ENCODE measurements at regions not wholly inside any gene's neighbourhood (a gene's known extent, or its start where the extent isn't known, plus 50 kb on each side); places are given as distances from the start of the nearest gene placed in this dataset.
A peak's percentile ranks its signal among the peaks of the same experiment; 100 is the strongest.

- H3K9ac ChIP-seq (ENCODE audit: low read length in 2 of 2), result no peak overlapping the region
- no peaks in the 10 kb centered on the region for H3K27me3 ChIP-seq (ENCODE audit: control insufficient read depth in 1 of 2, insufficient read depth in 2 of 2, low read length in 2 of 2)
- H3K36me3 ChIP-seq (ENCODE audit: control insufficient read depth in 2 of 2, insufficient read depth in 2 of 2, low read length in 2 of 2), result no peaks in the 10 kb centered on the region
- no peaks in the 10 kb centered on the region for H3K9me3 ChIP-seq (ENCODE audit: control insufficient read depth in 2 of 2, low read length in 2 of 2)
- H3K27ac ChIP-seq (ENCODE audit: low read length), result no peak overlapping the region
- H3K4me3 ChIP-seq (ENCODE audit: low read length in 2 of 2), result no peak overlapping the region
- peaks cover 17% of the 10 kb centered on the region for H3K4me1 ChIP-seq (ENCODE audit: control insufficient read depth, insufficient read depth, low read length)
Observed at GRCh38 chr1:117689997-117690625, 84.3 kb downstream of the TENT5C start.

GRCh38 chr1:117691942-117692341, 86.1 kb downstream of the TENT5C start:
- H3K4me1 ChIP-seq (ENCODE audit: control insufficient read depth, insufficient read depth, low read length), result peaks cover 13% of the 10 kb centered on the region
- no peaks in the 10 kb centered on the region for H3K27me3 ChIP-seq (ENCODE audit: control insufficient read depth in 1 of 2, insufficient read depth in 2 of 2, low read length in 2 of 2)
- H3K4me3 ChIP-seq (ENCODE audit: low read length in 2 of 2), result no peak overlapping the region
- no peak overlapping the region for H3K9ac ChIP-seq (ENCODE audit: low read length in 2 of 2)
- no peaks in the 10 kb centered on the region for H3K36me3 ChIP-seq (ENCODE audit: control insufficient read depth in 2 of 2, insufficient read depth in 2 of 2, low read length in 2 of 2)
- no peak overlapping the region for H3K27ac ChIP-seq (ENCODE audit: low read length)
- no peaks in the 10 kb centered on the region for H3K9me3 ChIP-seq (ENCODE audit: control insufficient read depth in 2 of 2, low read length in 2 of 2)

GRCh38 chr1:117694543-117694942, 88.7 kb downstream of the TENT5C start:
- no peaks in the 10 kb centered on the region for H3K36me3 ChIP-seq (ENCODE audit: control insufficient read depth in 2 of 2, insufficient read depth in 2 of 2, low read length in 2 of 2)
- H3K27me3 ChIP-seq (ENCODE audit: control insufficient read depth in 1 of 2, insufficient read depth in 2 of 2, low read length in 2 of 2), result no peaks in the 10 kb centered on the region
- H3K4me1 ChIP-seq (ENCODE audit: control insufficient read depth, insufficient read depth, low read length), result peaks cover 14% of the 10 kb centered on the region
- H3K4me3 ChIP-seq (ENCODE audit: low read length in 2 of 2), result no peak overlapping the region
- H3K9me3 ChIP-seq (ENCODE audit: control insufficient read depth in 2 of 2, low read length in 2 of 2), result no peaks in the 10 kb centered on the region
- H3K9ac ChIP-seq (ENCODE audit: low read length in 2 of 2), result no peak overlapping the region
- H3K27ac ChIP-seq (ENCODE audit: low read length), result no peak overlapping the region

- no peaks in the 10 kb centered on the region for H3K36me3 ChIP-seq (ENCODE audit: control insufficient read depth in 2 of 2, insufficient read depth in 2 of 2, low read length in 2 of 2)
- peak overlapping the region; percentile 91 for H3K27ac ChIP-seq (ENCODE audit: low read length)
- H3K4me3 ChIP-seq (ENCODE audit: low read length in 2 of 2), result peak overlapping the region; percentile 38 to 64
- H3K9ac ChIP-seq (ENCODE audit: low read length in 2 of 2), result peak overlapping the region; percentile 61 to 66
- H3K4me1 ChIP-seq (ENCODE audit: control insufficient read depth, insufficient read depth, low read length), result peaks cover 14% of the 10 kb centered on the region
- no peaks in the 10 kb centered on the region for H3K27me3 ChIP-seq (ENCODE audit: control insufficient read depth in 1 of 2, insufficient read depth in 2 of 2, low read length in 2 of 2)
- no peaks in the 10 kb centered on the region for H3K9me3 ChIP-seq (ENCODE audit: control insufficient read depth in 2 of 2, low read length in 2 of 2)
Observed at GRCh38 chr1:117695796-117696490, 90.1 kb downstream of the TENT5C start.

- H3K4me1 ChIP-seq (ENCODE audit: control insufficient read depth, insufficient read depth, low read length), result peaks cover 14% of the 10 kb centered on the region
- H3K9ac ChIP-seq (ENCODE audit: low read length in 2 of 2), result peak overlapping the region in 1 of 2 donors; percentile 66
- H3K9me3 ChIP-seq (ENCODE audit: control insufficient read depth in 2 of 2, low read length in 2 of 2), result no peaks in the 10 kb centered on the region
- no peaks in the 10 kb centered on the region for H3K27me3 ChIP-seq (ENCODE audit: control insufficient read depth in 1 of 2, insufficient read depth in 2 of 2, low read length in 2 of 2)
- peak overlapping the region; percentile 91 for H3K27ac ChIP-seq (ENCODE audit: low read length)
- peak overlapping the region in 1 of 2 donors; percentile 64 for H3K4me3 ChIP-seq (ENCODE audit: low read length in 2 of 2)
- H3K36me3 ChIP-seq (ENCODE audit: control insufficient read depth in 2 of 2, insufficient read depth in 2 of 2, low read length in 2 of 2), result no peaks in the 10 kb centered on the region
Observed at GRCh38 chr1:117696561-117696960, 90.7 kb downstream of the TENT5C start.

- Histone ChIP-seq H3K36me3 (ENCODE audit: control insufficient read depth in 2 of 2, insufficient read depth in 2 of 2, low read length in 2 of 2) (no peaks in the 10 kb centered on the region), H3K9me3 (ENCODE audit: control insufficient read depth in 2 of 2, low read length in 2 of 2) (no peaks in the 10 kb centered on the region), H3K4me1 (ENCODE audit: control insufficient read depth, insufficient read depth, low read length) (peaks cover 14% of the 10 kb centered on the region), H3K27me3 (ENCODE audit: control insufficient read depth in 1 of 2, insufficient read depth in 2 of 2, low read length in 2 of 2) (no peaks in the 10 kb centered on the region), H3K9ac (ENCODE audit: low read length in 2 of 2) (no peak overlapping the region), H3K27ac (ENCODE audit: low read length) (peak overlapping the region; percentile 91), H3K4me3 (ENCODE audit: low read length in 2 of 2) (no peak overlapping the region)
Observed at GRCh38 chr1:117697220-117697781, 91.5 kb downstream of the TENT5C start.

- Histone ChIP-seq H3K4me3 (ENCODE audit: low read length in 2 of 2) (no peak overlapping the region), H3K27me3 (ENCODE audit: control insufficient read depth in 1 of 2, insufficient read depth in 2 of 2, low read length in 2 of 2) (no peaks in the 10 kb centered on the region), H3K27ac (ENCODE audit: low read length) (peak overlapping the region; percentile 91), H3K4me1 (ENCODE audit: control insufficient read depth, insufficient read depth, low read length) (peaks cover 14% of the 10 kb centered on the region), H3K9me3 (ENCODE audit: control insufficient read depth in 2 of 2, low read length in 2 of 2) (no peaks in the 10 kb centered on the region), H3K36me3 (ENCODE audit: control insufficient read depth in 2 of 2, insufficient read depth in 2 of 2, low read length in 2 of 2) (no peaks in the 10 kb centered on the region), H3K9ac (ENCODE audit: low read length in 2 of 2) (no peak overlapping the region)
Observed at GRCh38 chr1:117698398-117699160, 92.7 kb downstream of the TENT5C start.

GRCh38 chr1:117699953-117700352, 94.1 kb downstream of the TENT5C start:
- Histone ChIP-seq H3K9ac (ENCODE audit: low read length in 2 of 2) (no peak overlapping the region), H3K27ac (ENCODE audit: low read length) (no peak overlapping the region), H3K4me3 (ENCODE audit: low read length in 2 of 2) (no peak overlapping the region), H3K36me3 (ENCODE audit: control insufficient read depth in 2 of 2, insufficient read depth in 2 of 2, low read length in 2 of 2) (no peaks in the 10 kb centered on the region), H3K9me3 (ENCODE audit: control insufficient read depth in 2 of 2, low read length in 2 of 2) (no peaks in the 10 kb centered on the region), H3K27me3 (ENCODE audit: control insufficient read depth in 1 of 2, insufficient read depth in 2 of 2, low read length in 2 of 2) (no peaks in the 10 kb centered on the region), H3K4me1 (ENCODE audit: control insufficient read depth, insufficient read depth, low read length) (peaks cover 14% of the 10 kb centered on the region)

GRCh38 chr1:117702654-117703053, 96.8 kb downstream of the TENT5C start:
- Histone ChIP-seq H3K9me3 (ENCODE audit: control insufficient read depth in 2 of 2, low read length in 2 of 2) (no peaks in the 10 kb centered on the region), H3K4me1 (ENCODE audit: control insufficient read depth, insufficient read depth, low read length) (peaks cover 3% of the 10 kb centered on the region), H3K27me3 (ENCODE audit: control insufficient read depth in 1 of 2, insufficient read depth in 2 of 2, low read length in 2 of 2) (no peaks in the 10 kb centered on the region), H3K27ac (ENCODE audit: low read length) (no peak overlapping the region), H3K9ac (ENCODE audit: low read length in 2 of 2) (no peak overlapping the region), H3K4me3 (ENCODE audit: low read length in 2 of 2) (no peak overlapping the region), H3K36me3 (ENCODE audit: control insufficient read depth in 2 of 2, insufficient read depth in 2 of 2, low read length in 2 of 2) (no peaks in the 10 kb centered on the region)

GRCh38 chr1:117707371-117707770, 101.5 kb downstream of the TENT5C start:
- H3K27ac ChIP-seq (ENCODE audit: low read length), result no peak overlapping the region
- peaks cover 0 to 2% of the 10 kb centered on the region in 2 donors for H3K27me3 ChIP-seq (ENCODE audit: control insufficient read depth in 1 of 2, insufficient read depth in 2 of 2, low read length in 2 of 2)
- no peaks in the 10 kb centered on the region for H3K36me3 ChIP-seq (ENCODE audit: control insufficient read depth in 2 of 2, insufficient read depth in 2 of 2, low read length in 2 of 2)
- no peaks in the 10 kb centered on the region for H3K9me3 ChIP-seq (ENCODE audit: control insufficient read depth in 2 of 2, low read length in 2 of 2)
- H3K4me1 ChIP-seq (ENCODE audit: control insufficient read depth, insufficient read depth, low read length), result peaks cover 2% of the 10 kb centered on the region
- H3K4me3 ChIP-seq (ENCODE audit: low read length in 2 of 2), result no peak overlapping the region
- no peak overlapping the region for H3K9ac ChIP-seq (ENCODE audit: low read length in 2 of 2)
